ENCODE measurements at regions not wholly inside any gene's neighbourhood (a gene's known extent, or its start where the extent isn't known, plus 50 kb on each side); places are given as distances from the start of the nearest gene placed in this dataset.

GRCh38 chr10:29132551-29133111 is 156.2 kb upstream of the LYZL1 start:
- no peak for DNase-seq (ENCODE audit: low read depth)
- no peak overlapping the region for H3K4me3 ChIP-seq (ENCODE audit: low read depth, low read length)
- no peak for TF ChIP-seq CTCF (IDR thresholded peaks at IDR 0.05; ENCODE audit: low read depth, low read length, missing control alignments)

GRCh38 chr10:29135337-29135736 is 153.5 kb upstream of the LYZL1 start:
- no peak overlapping the region for H3K4me3 ChIP-seq (ENCODE audit: low read depth, low read length)
- no peak for TF ChIP-seq CTCF (IDR thresholded peaks at IDR 0.05; ENCODE audit: low read depth, low read length, missing control alignments)

GRCh38 chr10:29136411-29136810 is 152.5 kb upstream of the LYZL1 start:
- TF ChIP-seq CTCF (IDR thresholded peaks at IDR 0.05; ENCODE audit: low read depth, low read length, missing control alignments): no peak
- no peak overlapping the region for H3K4me3 ChIP-seq (ENCODE audit: low read depth, low read length)
- no peak for DNase-seq (ENCODE audit: low read depth)

More at GRCh38 chr10:29135337-29135736, 153.5 kb upstream of the LYZL1 start:
- no peak for DNase-seq (ENCODE audit: low read depth)

GRCh38 chr10:29140151-29140550 is 148.7 kb upstream of the LYZL1 start:
- no peak for TF ChIP-seq CTCF (IDR thresholded peaks at IDR 0.05; ENCODE audit: low read depth, low read length, missing control alignments)
- H3K4me3 ChIP-seq (ENCODE audit: low read depth, low read length): no peak overlapping the region
- no peak for DNase-seq (ENCODE audit: low read depth)

GRCh38 chr10:29140991-29141390 is 147.9 kb upstream of the LYZL1 start:
- DNase-seq (ENCODE audit: low read depth): no peak
- no peak overlapping the region for H3K4me3 ChIP-seq (ENCODE audit: low read depth, low read length)
- TF ChIP-seq CTCF (IDR thresholded peaks at IDR 0.05; ENCODE audit: low read depth, low read length, missing control alignments): no peak

GRCh38 chr10:29141761-29142160 is 147.1 kb upstream of the LYZL1 start:
- no peak for TF ChIP-seq CTCF (IDR thresholded peaks at IDR 0.05; ENCODE audit: low read depth, low read length, missing control alignments)
- DNase-seq (ENCODE audit: low read depth): no peak
- H3K4me3 ChIP-seq (ENCODE audit: low read depth, low read length): no peak overlapping the region
